ENCODE measurements at regions not wholly inside any gene's neighbourhood (a gene's known extent, or its start where the extent isn't known, plus 50 kb on each side); places are given as distances from the start of the nearest gene placed in this dataset.

- no peak for TF ChIP-seq TAF1 (IDR thresholded peaks at IDR 0.05; ENCODE audit: low read depth)
- no peak for TF ChIP-seq MAX (IDR thresholded peaks at IDR 0.05)
- TF ChIP-seq EP300 (IDR thresholded peaks at IDR 0.05; ENCODE audit: borderline replicate concordance): no peak
- TF ChIP-seq REST (IDR thresholded peaks at IDR 0.05; ENCODE audit: low read depth): no peak
- TF ChIP-seq CEBPB (IDR thresholded peaks at IDR 0.05): no peak
- no peak for TF ChIP-seq EGR1 (IDR thresholded peaks at IDR 0.05)
- TF ChIP-seq NFIC (IDR thresholded peaks at IDR 0.05): no peak
Observed at GRCh38 chr19:31531326-31531725, 182.1 kb upstream of the TSHZ3 start.

Data from Ishikawa (cell line).